Stomach (tissue), 8 donors: ENCODE measurements at regions not wholly inside any gene's neighbourhood (a gene's known extent, or its start where the extent isn't known, plus 50 kb on each side); places are given as distances from the start of the nearest gene placed in this dataset.

Experiments used
- DNase-seq, 2 donors: peaks; one replicate each; pipeline versions ENCODE4 v3.0.0 to v3.0.0-alpha.2; 2013 to 2019
- H3K27ac ChIP-seq, 5 donors: fragments of 200-600 bp in 4 of 5; sonication (generic) in 4 of 5; one replicate each; pipeline ENCODE4 v1.5.1; 2013 to 2019; ENCODE audit warnings: mild to moderate bottlenecking in 1 of 5, moderate library complexity in 1 of 5
- H3K27me3 ChIP-seq, 3 donors: fragments of 200-600 bp; sonication (generic); one replicate each; pipeline ENCODE4 v1.5.1; 2017 to 2019; ENCODE audit warnings: mixed run types in 1 of 3
- H3K36me3 ChIP-seq, 4 donors: fragments of 200-600 bp; sonication (generic); 1 replicate in 3 of 4; 2 replicates in 1 of 4; pipeline ENCODE4 v1.5.1; 2016 to 2019
- H3K4me1 ChIP-seq, 4 donors: fragments of 200-600 bp; sonication (generic); one replicate each; pipeline ENCODE4 v1.5.1; 2016 to 2019
- H3K4me3 ChIP-seq, 4 donors: fragments of 200-600 bp; sonication (generic) in 3 of 4; one replicate each; pipeline ENCODE4 v1.5.1; 2016 to 2019; ENCODE audit warnings: mild to moderate bottlenecking in 1 of 4
- H3K9me3 ChIP-seq, 4 donors: fragments of 200-600 bp; sonication (generic); one replicate each; pipeline ENCODE4 v1.5.1; 2016 to 2019
- EP300 ChIP-seq: sonication (generic); formaldehyde crosslinking; IDR thresholded peaks from one replicate; pipeline ENCODE4 v1.6.1; 2017; ENCODE audit warnings: antibody characterized with exemption
- POLR2A ChIP-seq, 4 donors: fragments of 450-650 bp; IDR thresholded peaks; one replicate each; pipeline ENCODE4 v1.6.1; 2016; ENCODE audit warnings: antibody characterized with exemption in 4 of 4, control low read depth in 2 of 4, mild to moderate bottlenecking in 1 of 4, moderate library complexity in 1 of 4
- POLR2AphosphoS5 ChIP-seq, 3 donors: sonication (generic); formaldehyde crosslinking; IDR thresholded peaks; one replicate each; pipeline ENCODE4 v1.6.1; 2016; ENCODE audit warnings: antibody characterized with exemption in 3 of 3
- WGBS, 5 donors: extraction: QIAGEN DNeasy Blood & Tissue Kit in 3 of 5; methylation state at CpG; one replicate each; pipeline versions ENCODE4 v1.1.5 to v1.1.7; 2013 to 2018; 5-methylcytosine and 5-hydroxymethylcytosine counted together
- intact Hi-C: fragments of 100-400 bp; cut with DNase I; formaldehyde crosslinking; loops from one replicate; pipeline ENCODE4 v1.15.1; 2023; ENCODE audit warnings: low total_unique reads
- TF ChIP-seq, protein P1 (sequence below), 7 experiments: fragments of 450-650 bp in 4 of 7; fragments of 200-600 bp in 3 of 7; sonication (generic) in 3 of 7; IDR thresholded peaks; one replicate each; pipeline ENCODE4 v1.5.1; 2016 to 2019; ENCODE audit warnings: antibody characterized with exemption in 7 of 7, control low read depth in 2 of 7, mild to moderate bottlenecking in 1 of 7
- donor health status: healthy with polysubstance abuse.
- donor health status: Bipolar disorder and iron deficiency.
- donor health status: healthy.

DNA sequence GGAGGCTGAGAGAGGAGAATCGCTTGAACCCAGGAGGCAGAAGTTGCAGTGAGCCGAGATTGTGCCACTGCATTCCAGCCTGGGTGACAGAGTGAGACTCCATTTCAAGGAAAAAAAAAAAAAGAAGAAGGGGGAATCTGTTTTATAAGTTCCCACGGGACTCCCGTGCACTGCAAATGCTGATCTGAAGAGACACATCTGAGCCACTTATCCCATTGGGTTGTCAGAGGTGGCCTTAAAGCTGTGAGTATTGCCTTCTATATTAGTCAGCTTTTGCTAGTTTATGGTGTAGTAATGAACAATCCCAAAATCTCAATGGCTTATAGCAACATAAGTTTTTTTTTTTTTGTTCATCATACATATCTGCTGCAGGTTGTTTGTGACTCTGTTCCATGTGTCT lies 82.8 kb downstream of the MRM1 start:
- Histone ChIP-seq H3K27ac (no peak overlapping the region), H3K9me3 (no peaks in the 10 kb centered on the region), H3K4me3 (no peak overlapping the region), H3K4me1 (no peaks in the 10 kb centered on the region), H3K27me3 (peaks cover 0 to 24% (median 0%) of the 10 kb centered on the region in 3 donors), H3K36me3 (no peaks in the 10 kb centered on the region)
- DNase-seq, result no peak
- whole genome bisulfite sequencing, 5 donors, result 77 to 89% (median 84%) methylated on average over 4 of the region's 4 CpGs
- intact Hi-C loops, result no loop called here
- TF ChIP-seq POLR2AphosphoS5 (IDR thresholded peaks at IDR 0.05) (no peak), EP300 (no peak), POLR2A (IDR thresholded peaks at IDR 0.05) (no peak)
- TF ChIP-seq, protein P1, sequence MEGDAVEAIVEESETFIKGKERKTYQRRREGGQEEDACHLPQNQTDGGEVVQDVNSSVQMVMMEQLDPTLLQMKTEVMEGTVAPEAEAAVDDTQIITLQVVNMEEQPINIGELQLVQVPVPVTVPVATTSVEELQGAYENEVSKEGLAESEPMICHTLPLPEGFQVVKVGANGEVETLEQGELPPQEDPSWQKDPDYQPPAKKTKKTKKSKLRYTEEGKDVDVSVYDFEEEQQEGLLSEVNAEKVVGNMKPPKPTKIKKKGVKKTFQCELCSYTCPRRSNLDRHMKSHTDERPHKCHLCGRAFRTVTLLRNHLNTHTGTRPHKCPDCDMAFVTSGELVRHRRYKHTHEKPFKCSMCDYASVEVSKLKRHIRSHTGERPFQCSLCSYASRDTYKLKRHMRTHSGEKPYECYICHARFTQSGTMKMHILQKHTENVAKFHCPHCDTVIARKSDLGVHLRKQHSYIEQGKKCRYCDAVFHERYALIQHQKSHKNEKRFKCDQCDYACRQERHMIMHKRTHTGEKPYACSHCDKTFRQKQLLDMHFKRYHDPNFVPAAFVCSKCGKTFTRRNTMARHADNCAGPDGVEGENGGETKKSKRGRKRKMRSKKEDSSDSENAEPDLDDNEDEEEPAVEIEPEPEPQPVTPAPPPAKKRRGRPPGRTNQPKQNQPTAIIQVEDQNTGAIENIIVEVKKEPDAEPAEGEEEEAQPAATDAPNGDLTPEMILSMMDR (IDR thresholded peaks at IDR 0.05), result no peak

DNA sequence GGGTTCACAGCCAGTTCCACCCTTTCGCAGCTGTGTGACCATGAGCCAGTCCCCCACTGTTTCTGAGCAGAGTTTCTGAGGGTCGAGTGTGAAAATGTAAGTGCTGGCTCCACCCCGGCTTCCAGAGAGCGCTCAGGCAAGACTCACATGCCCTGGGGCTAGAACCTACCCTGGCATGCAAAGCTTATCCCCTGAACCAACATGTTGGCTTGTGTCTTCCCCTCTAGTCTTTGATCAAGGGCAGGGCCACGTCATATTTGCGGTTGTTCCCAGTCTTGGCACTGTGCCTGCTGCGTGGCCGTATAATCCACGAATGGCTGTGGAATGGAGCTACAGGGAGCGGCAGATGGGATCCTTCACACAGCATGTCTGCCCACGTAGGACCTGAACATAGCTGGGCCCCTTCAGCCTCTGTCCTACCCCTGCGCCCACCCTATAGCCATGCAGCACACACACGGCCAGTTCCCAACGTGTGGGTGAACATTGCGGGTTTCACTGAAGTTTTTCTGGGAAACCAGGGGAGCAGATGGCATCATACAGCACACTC lies 84.8 kb downstream of the MRM1 start:
- DNase-seq, result no peak
- Histone ChIP-seq H3K4me1 (no peaks in the 10 kb centered on the region), H3K9me3 (no peaks in the 10 kb centered on the region), H3K36me3 (no peaks in the 10 kb centered on the region), H3K27ac (no peak overlapping the region), H3K27me3 (peaks cover 0 to 40% (median 10%) of the 10 kb centered on the region in 3 donors), H3K4me3 (no peak overlapping the region)
- TF ChIP-seq POLR2A (IDR thresholded peaks at IDR 0.05) (no peak), POLR2AphosphoS5 (IDR thresholded peaks at IDR 0.05) (no peak), EP300 (no peak)
- TF ChIP-seq, protein P1 (IDR thresholded peaks at IDR 0.05), result no peak
- 55 to 65% (median 61%) methylated on average over 12 to 15 of the region's 15 CpGs for WGBS, 5 donors
- intact Hi-C loops, result no loop called here

DNA sequence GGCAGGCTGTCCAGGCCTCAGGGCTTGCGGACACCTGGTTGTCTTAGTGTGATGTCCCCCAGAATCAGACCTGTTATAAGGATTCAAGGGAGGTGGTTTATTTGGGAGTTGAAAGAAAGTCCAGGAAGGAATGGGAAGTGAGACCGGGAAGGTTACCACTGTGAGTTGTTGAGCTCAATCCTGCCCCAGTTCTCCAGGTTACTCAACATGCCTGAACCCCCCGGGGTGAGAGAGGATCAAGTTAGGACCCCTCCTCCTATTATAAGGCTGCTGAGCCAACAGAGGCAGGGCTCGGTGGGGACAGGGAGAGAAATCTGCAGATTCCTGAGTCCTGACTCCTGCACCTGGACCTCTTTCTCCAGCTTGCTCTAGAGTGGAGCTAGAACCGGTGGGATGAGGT lies 86.4 kb downstream of the MRM1 start:
- no peak overlapping the region for H3K4me3 ChIP-seq
- peaks cover 0 to 46% (median 10%) of the 10 kb centered on the region in 3 donors for H3K27me3 ChIP-seq
- intact Hi-C loops, result no loop called here
- no peaks in the 10 kb centered on the region for H3K36me3 ChIP-seq
- TF ChIP-seq POLR2AphosphoS5 (IDR thresholded peaks at IDR 0.05) (no peak), POLR2A (IDR thresholded peaks at IDR 0.05) (no peak), EP300 (no peak)
- TF ChIP-seq, protein P1 (IDR thresholded peaks at IDR 0.05), result no peak
- DNase-seq, result no peak
- no peak overlapping the region for H3K27ac ChIP-seq
- H3K4me1 ChIP-seq, result no peaks in the 10 kb centered on the region
- no peaks in the 10 kb centered on the region for H3K9me3 ChIP-seq
- 41 to 53% (median 45%) methylated on average over 4 to 5 of the region's 5 CpGs for WGBS, 5 donors

DNA sequence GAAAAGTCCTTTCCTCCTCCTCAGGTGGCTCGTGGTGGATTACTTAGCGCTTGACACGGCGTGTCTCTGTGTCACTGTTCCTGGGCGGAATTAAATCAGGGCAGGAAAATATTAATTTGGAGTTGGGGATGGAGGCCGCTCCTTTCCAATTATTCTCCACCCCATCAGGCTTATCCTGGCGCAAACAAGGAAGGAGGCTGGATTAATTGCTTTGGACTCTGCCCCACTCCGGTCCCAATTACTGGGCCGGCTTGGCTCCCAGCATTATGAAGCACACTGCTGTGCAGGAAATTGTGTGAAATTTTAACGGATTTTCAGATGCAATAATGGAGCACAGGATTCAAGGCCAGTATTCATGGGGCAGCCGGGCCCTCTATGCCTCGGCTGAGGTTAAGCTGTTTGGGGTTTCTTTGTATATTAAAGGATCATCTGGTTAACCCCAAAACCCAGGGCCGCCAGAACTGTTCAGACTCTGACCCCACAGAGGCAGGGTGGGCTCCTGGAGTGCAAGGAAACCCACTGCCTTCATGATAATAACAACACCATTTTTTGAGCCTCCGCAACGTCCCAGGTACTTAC lies 87.8 kb downstream of the MRM1 start:
- 58 to 73% (median 69%) methylated on average over 15 of the region's 15 CpGs for WGBS, 5 donors
- TF ChIP-seq, protein P1 (IDR thresholded peaks at IDR 0.05), result no peak
- TF ChIP-seq POLR2AphosphoS5 (IDR thresholded peaks at IDR 0.05), result no peak
- no peak for TF ChIP-seq EP300
- TF ChIP-seq POLR2A (IDR thresholded peaks at IDR 0.05), result no peak
- no peaks in the 10 kb centered on the region for H3K9me3 ChIP-seq
- peaks cover 0 to 46% (median 10%) of the 10 kb centered on the region in 3 donors for H3K27me3 ChIP-seq
- no peak overlapping the region for H3K27ac ChIP-seq
- DNase-seq, result peak in 1 of 2 donors; percentile 17
- H3K4me3 ChIP-seq, result no peak overlapping the region
- H3K4me1 ChIP-seq, result no peaks in the 10 kb centered on the region
- H3K36me3 ChIP-seq, result no peaks in the 10 kb centered on the region
- intact Hi-C loops, result no loop called here
